Gastrocnemius medialis (tissue), 4 donors: ENCODE measurements at regions not wholly inside any gene's neighbourhood (a gene's known extent, or its start where the extent isn't known, plus 50 kb on each side); places are given as distances from the start of the nearest gene placed in this dataset.

Source experiments
- ATAC-seq, 2 donors: fragments of 150-250 bp; one replicate each; pipeline ENCODE4 v1.9.1; 2016
- DNase-seq, 2 donors: peaks; one replicate each; pipeline ENCODE4 v3.0.0-alpha.2; 2019
- H3K27ac ChIP-seq, 4 donors: fragments of 200-600 bp; sonication (generic); 1 replicate in 1 of 4; 2 replicates in 3 of 4; pipeline ENCODE4 v1.5.1; 2016 to 2018; ENCODE audit warnings: mild to moderate bottlenecking in 2 of 4, moderate library complexity in 1 of 4
- H3K27me3 ChIP-seq, 3 donors: fragments of 200-600 bp; sonication (generic) in 2 of 3; 1 replicate in 1 of 3; 2 replicates in 2 of 3; pipeline versions ENCODE4 v1.5.1 to v1.6.0; 2016 to 2019; ENCODE audit warnings: mild to moderate bottlenecking in 1 of 3, moderate library complexity in 1 of 3
- H3K36me3 ChIP-seq, 2 donors: fragments of 200-600 bp; sonication (generic) in 1 of 2; one replicate each; pipeline ENCODE4 v1.5.1; 2017 to 2018
- H3K4me1 ChIP-seq, 2 donors: fragments of 200-600 bp; sonication (generic) in 1 of 2; one replicate each; pipeline ENCODE4 v1.5.1; 2016 to 2017; ENCODE audit warnings: mild to moderate bottlenecking in 2 of 2
- H3K4me3 ChIP-seq, 4 donors: fragments of 200-600 bp; sonication (generic) in 3 of 4; 1 replicate in 1 of 4; 2 replicates in 3 of 4; pipeline ENCODE4 v1.5.1; 2016 to 2019; ENCODE audit warnings: mild to moderate bottlenecking in 2 of 4
- H3K9me3 ChIP-seq, 3 donors: fragments of 200-600 bp; sonication (generic) in 2 of 3; 1 replicate in 1 of 3; 2 replicates in 2 of 3; pipeline ENCODE4 v1.5.1; 2016 to 2019
- POLR2A ChIP-seq, 2 donors: fragments of 450-650 bp; IDR thresholded peaks; one replicate each; pipeline ENCODE4 v1.6.1; 2017; ENCODE audit warnings: antibody characterized with exemption in 2 of 2, mild to moderate bottlenecking in 2 of 2, moderate library complexity in 2 of 2
- in situ Hi-C, 4 donors: fragments of 200-750 bp; cut with MboI; loops; one replicate each; pipeline versions ENCODE4 v1.15.0 to v1.8.0; 2017; ENCODE audit warnings: low sequenced_read_pairs in 4 of 4
- intact Hi-C: fragments of 100-400 bp; cut with DNase I; formaldehyde crosslinking; loops from one replicate; pipeline ENCODE4 v1.15.1; 2023; ENCODE audit warnings: low total_unique reads
- TF ChIP-seq, protein P1 (sequence below), 5 experiments: fragments of 450-650 bp in 3 of 5; fragments of 200-600 bp in 2 of 5; sonication (generic) in 2 of 5; IDR thresholded peaks in 4 of 5; conservative IDR thresholded peaks in 1 of 5; 1 replicate in 4 of 5; 2 replicates in 1 of 5; pipeline ENCODE4 v1.5.1; 2016 to 2019; ENCODE audit warnings: antibody characterized with exemption in 5 of 5, mild to moderate bottlenecking in 3 of 5, moderate library complexity in 3 of 5

DNA sequence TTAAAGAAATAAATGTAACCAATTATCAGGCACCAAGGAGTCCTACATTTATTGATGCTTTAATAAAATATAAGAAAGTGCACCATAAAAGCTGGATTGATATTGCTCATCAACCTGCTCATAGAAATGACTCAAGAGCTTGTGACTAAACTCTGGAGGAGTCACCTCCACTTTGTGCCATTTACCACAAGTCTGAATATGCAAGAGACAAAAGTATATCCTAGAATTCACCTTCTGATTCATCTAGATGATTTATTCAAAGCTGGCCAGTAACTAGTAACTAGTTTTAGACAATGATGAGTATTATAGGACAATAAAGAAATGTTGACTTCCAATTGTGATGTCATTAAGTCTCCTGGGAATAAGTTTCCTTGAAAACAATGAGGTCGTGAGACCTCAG, 146.0 kb upstream of the SOX11 start:
- intact Hi-C loops (no loop called here), in situ Hi-C loops (no loop called here)
- Histone ChIP-seq H3K36me3 (no peaks in the 10 kb centered on the region), H3K9me3 (peaks cover 0 to 5% (median 0%) of the 10 kb centered on the region in 3 donors), H3K4me1 (no peaks in the 10 kb centered on the region), H3K27ac (no peak overlapping the region), H3K4me3 (no peak overlapping the region), H3K27me3 (no peaks in the 10 kb centered on the region)
- no peak for DNase-seq
- TF ChIP-seq, protein P1, sequence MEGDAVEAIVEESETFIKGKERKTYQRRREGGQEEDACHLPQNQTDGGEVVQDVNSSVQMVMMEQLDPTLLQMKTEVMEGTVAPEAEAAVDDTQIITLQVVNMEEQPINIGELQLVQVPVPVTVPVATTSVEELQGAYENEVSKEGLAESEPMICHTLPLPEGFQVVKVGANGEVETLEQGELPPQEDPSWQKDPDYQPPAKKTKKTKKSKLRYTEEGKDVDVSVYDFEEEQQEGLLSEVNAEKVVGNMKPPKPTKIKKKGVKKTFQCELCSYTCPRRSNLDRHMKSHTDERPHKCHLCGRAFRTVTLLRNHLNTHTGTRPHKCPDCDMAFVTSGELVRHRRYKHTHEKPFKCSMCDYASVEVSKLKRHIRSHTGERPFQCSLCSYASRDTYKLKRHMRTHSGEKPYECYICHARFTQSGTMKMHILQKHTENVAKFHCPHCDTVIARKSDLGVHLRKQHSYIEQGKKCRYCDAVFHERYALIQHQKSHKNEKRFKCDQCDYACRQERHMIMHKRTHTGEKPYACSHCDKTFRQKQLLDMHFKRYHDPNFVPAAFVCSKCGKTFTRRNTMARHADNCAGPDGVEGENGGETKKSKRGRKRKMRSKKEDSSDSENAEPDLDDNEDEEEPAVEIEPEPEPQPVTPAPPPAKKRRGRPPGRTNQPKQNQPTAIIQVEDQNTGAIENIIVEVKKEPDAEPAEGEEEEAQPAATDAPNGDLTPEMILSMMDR (IDR thresholded peaks at IDR 0.05 in 4 of 5, conservative IDR thresholded peaks at IDR 0.05 in 1 of 5) = no peak
- TF ChIP-seq POLR2A (IDR thresholded peaks at IDR 0.05) = no peak
- ATAC-seq = no peak

DNA sequence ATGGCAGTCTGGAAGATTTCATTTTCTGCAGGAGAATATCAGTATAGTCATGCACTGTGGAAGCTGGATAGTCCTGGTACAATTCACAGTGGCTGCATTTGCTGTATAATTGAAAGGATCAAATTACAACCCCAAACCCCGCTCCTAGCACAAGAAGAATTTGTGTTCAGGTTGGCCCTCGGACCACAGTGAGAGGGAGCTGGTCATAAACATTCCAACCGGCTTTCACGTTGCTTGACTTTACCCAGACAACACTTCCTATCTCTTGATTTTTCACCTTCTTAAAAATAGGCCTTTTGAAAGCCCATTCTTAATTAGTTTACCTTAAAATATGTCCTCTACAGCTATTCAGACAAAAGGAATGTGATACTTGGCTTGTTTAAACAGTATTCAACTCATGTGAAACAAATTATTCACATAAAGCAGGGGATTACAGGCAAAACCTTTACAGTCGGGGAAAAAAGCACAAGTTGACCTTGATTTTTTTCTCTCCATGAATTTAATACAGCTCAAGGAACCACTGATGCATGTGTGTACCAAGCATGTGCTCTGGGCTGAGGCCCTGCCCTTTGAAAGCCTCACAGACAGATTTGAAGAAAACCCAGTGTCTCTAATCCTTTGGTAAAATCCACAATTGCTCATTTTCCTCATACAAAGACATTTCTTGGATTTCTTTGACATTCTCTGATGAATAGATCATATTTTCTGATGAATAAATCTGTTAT, 143.0 kb upstream of the SOX11 start:
- no peaks in the 10 kb centered on the region for H3K36me3 ChIP-seq
- H3K27me3 ChIP-seq = no peaks in the 10 kb centered on the region
- H3K4me3 ChIP-seq = no peak overlapping the region
- in situ Hi-C loops = no loop called here
- no peak overlapping the region for H3K27ac ChIP-seq
- DNase-seq (no peak), ATAC-seq (no peak)
- intact Hi-C loops = no loop called here
- no peak for TF ChIP-seq POLR2A (IDR thresholded peaks at IDR 0.05)
- TF ChIP-seq, protein P1 (IDR thresholded peaks at IDR 0.05 in 4 of 5, conservative IDR thresholded peaks at IDR 0.05 in 1 of 5) = no peak
- H3K4me1 ChIP-seq = no peaks in the 10 kb centered on the region
- H3K9me3 ChIP-seq = peaks cover 0 to under 1% (median 0%) of the 10 kb centered on the region in 3 donors

DNA sequence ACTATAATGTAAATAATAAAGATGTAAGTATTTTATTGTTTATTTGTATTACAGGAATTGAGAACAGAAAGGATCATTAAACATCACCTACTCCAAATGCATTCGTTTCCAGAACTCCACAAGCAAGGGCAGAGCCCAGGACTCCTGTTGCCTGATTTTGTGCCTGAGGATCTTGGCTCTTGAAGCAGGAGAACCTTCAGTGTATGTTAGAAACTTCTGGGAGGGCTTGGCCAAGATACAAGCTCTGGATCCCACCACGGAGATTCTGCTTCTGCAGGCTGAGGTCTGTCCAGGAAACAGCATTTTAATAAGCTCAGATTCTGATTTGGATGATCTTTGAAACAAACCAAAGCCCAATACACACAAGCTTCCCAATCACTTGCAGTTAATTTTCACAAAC, 142.4 kb upstream of the SOX11 start:
- H3K36me3 ChIP-seq = no peaks in the 10 kb centered on the region
- in situ Hi-C loops = no loop called here
- no peaks in the 10 kb centered on the region for H3K27me3 ChIP-seq
- DNase-seq (no peak), ATAC-seq (no peak)
- no peaks in the 10 kb centered on the region for H3K9me3 ChIP-seq
- H3K27ac ChIP-seq = no peak overlapping the region
- TF ChIP-seq, protein P1 (IDR thresholded peaks at IDR 0.05 in 4 of 5, conservative IDR thresholded peaks at IDR 0.05 in 1 of 5) = no peak
- TF ChIP-seq POLR2A (IDR thresholded peaks at IDR 0.05) = no peak
- no peaks in the 10 kb centered on the region for H3K4me1 ChIP-seq
- no peak overlapping the region for H3K4me3 ChIP-seq
- intact Hi-C loops = no loop called here

DNA sequence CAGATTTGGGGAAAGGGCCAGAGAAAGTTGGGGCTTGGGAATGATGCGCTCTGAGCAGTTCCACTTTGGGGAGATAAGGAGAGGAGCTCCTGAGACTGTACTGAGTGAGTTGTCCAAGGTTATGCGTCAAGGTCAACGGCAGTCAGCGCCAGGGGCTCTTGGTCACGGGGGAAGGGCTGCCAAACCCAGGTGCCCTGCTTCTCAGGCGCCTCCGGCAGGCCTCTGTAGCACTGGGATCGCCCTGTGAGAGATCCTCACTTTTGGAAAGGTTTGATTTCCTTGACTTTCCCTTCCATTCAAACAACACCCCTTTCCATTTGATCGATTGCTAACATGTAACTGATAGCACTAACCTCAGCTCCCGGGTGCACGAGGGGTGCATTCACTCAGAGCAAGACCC, 136.5 kb upstream of the SOX11 start:
- Histone ChIP-seq H3K4me1 (no peaks in the 10 kb centered on the region), H3K9me3 (no peaks in the 10 kb centered on the region), H3K36me3 (no peaks in the 10 kb centered on the region), H3K27ac (no peak overlapping the region), H3K27me3 (no peaks in the 10 kb centered on the region), H3K4me3 (no peak overlapping the region)
- DNase-seq (no peak), ATAC-seq (no peak)
- TF ChIP-seq POLR2A (IDR thresholded peaks at IDR 0.05) = no peak
- TF ChIP-seq, protein P1 (IDR thresholded peaks at IDR 0.05 in 4 of 5, conservative IDR thresholded peaks at IDR 0.05 in 1 of 5) = no peak
- intact Hi-C loops (no loop called here), in situ Hi-C loops (no loop called here)

DNA sequence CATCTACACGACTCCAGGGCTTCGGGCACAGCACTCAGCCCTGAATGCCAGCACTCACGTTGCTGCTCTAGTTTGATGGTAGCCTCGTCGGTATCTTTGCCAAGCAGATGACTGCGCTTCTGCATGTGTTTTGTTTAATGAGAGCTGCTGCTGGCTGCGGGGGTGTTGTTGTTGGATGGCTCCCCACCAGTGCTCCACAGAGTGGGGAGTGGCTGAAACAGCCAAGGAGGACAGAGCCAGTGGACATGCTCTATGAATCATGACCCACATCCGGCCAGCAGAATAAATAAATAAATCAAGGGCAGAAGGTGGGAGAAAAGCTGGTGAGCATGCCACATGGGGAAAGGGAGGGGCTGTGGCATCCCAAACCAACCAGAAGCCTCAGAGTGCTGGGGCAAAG, 131.2 kb upstream of the SOX11 start:
- peaks cover 0 to 11% (median 4%) of the 10 kb centered on the region in 3 donors for H3K27me3 ChIP-seq
- no peaks in the 10 kb centered on the region for H3K4me1 ChIP-seq
- no peaks in the 10 kb centered on the region for H3K36me3 ChIP-seq
- ATAC-seq = no peak
- in situ Hi-C loops (no loop called here), intact Hi-C loops (no loop called here)
- H3K4me3 ChIP-seq = no peak overlapping the region
- no peaks in the 10 kb centered on the region for H3K9me3 ChIP-seq
- H3K27ac ChIP-seq = no peak overlapping the region
- no peak for DNase-seq
- TF ChIP-seq POLR2A (IDR thresholded peaks at IDR 0.05) = no peak
- TF ChIP-seq, protein P1 (IDR thresholded peaks at IDR 0.05 in 4 of 5, conservative IDR thresholded peaks at IDR 0.05 in 1 of 5) = no peak
